ENCODE measurements at regions not wholly inside any gene's neighbourhood (a gene's known extent, or its start where the extent isn't known, plus 50 kb on each side); places are given as distances from the start of the nearest gene placed in this dataset.

DNA sequence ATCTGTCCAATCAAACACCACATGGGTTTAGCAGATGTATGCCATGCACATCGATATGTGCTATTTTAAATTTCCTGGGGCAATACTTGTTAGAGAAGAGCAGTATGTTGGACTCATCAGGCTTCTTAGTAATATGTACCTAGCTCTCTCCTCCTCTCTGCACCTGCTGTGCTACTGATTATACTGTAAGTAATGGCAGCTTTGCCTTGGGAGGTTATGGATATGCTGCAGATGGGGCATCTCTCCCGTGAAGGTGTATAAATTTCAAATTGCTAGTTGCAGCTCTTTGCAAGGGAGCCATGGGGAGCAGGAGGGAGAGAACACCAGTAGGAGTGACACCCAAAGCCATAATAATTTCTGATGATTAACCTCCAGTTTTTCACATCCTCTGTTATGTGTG lies 101.5 kb downstream of the SPATA31D1 start:
- CTCF ChIA-PET = no interaction called here
- H3K9me3 ChIP-seq (ENCODE audit: low read length) = no peaks in the 10 kb centered on the region
- no peak overlapping the region for H3K4me3 ChIP-seq (ENCODE audit: low read length)
- no peak overlapping the region for H3K9ac ChIP-seq (ENCODE audit: low read length)
- no peak for DNase-seq
- TF ChIP-seq, protein P1, sequence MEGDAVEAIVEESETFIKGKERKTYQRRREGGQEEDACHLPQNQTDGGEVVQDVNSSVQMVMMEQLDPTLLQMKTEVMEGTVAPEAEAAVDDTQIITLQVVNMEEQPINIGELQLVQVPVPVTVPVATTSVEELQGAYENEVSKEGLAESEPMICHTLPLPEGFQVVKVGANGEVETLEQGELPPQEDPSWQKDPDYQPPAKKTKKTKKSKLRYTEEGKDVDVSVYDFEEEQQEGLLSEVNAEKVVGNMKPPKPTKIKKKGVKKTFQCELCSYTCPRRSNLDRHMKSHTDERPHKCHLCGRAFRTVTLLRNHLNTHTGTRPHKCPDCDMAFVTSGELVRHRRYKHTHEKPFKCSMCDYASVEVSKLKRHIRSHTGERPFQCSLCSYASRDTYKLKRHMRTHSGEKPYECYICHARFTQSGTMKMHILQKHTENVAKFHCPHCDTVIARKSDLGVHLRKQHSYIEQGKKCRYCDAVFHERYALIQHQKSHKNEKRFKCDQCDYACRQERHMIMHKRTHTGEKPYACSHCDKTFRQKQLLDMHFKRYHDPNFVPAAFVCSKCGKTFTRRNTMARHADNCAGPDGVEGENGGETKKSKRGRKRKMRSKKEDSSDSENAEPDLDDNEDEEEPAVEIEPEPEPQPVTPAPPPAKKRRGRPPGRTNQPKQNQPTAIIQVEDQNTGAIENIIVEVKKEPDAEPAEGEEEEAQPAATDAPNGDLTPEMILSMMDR (conservative IDR thresholded peaks at IDR 0.05; ENCODE audit: low read depth, low read length) = no peak
- TF ChIP-seq EZH2 (IDR thresholded peaks at IDR 0.05; ENCODE audit: low read length, unreplicated experiment) = no peak
- TF ChIP-seq EZH2phosphoT487 (IDR thresholded peaks at IDR 0.05; ENCODE audit: borderline replicate concordance, low read length) = no peak
- no peaks in the 10 kb centered on the region for H3K79me2 ChIP-seq (ENCODE audit: low read length)
- no peaks in the 10 kb centered on the region for H4K20me1 ChIP-seq (ENCODE audit: low read length)
- no peaks in the 10 kb centered on the region for H3K27me3 ChIP-seq (ENCODE audit: low read length)
- H2AFZ ChIP-seq (ENCODE audit: low read length) = no peak overlapping the region
- H3K27ac ChIP-seq (ENCODE audit: low read length) = no peak overlapping the region
- no peaks in the 10 kb centered on the region for H3K4me1 ChIP-seq (ENCODE audit: insufficient read depth, low read length)
- no peaks in the 10 kb centered on the region for H3K9me2 ChIP-seq (replicated peaks; ENCODE audit: low read length)
- H3K4me2 ChIP-seq (ENCODE audit: low read length) = no peak overlapping the region
- no peaks in the 10 kb centered on the region for H3F3A ChIP-seq (ENCODE audit: low read length, unreplicated experiment)
- no peaks in the 10 kb centered on the region for H3K36me3 ChIP-seq (ENCODE audit: low read depth, low read length)
- intact Hi-C loops (cut with micrococcal nuclease) = no loop called here
- POLR2A ChIA-PET (ENCODE audit: unreplicated experiment) = no interaction called here
- BruUV-seq (replicated peaks) = no TSS peak
- ATAC-seq = no peak

DNA sequence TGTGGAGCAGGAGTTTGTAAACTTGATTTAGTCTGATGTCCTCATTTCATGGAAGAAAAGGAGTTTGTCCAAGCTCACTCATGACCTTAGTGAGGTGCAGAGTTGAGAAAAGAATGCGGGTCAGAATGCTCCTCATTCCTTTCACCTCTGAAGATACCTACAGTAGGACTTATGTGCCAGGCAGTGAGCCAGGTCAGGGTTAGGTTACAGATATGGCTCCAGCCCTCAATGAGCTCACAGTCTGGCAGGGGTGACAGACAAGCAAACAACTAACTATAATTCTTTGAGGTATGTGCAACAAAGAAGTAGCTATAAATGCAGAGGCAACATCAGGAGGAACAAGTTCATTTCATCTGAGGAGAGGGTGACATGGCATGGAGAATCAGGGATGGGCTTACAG lies 102.5 kb downstream of the SPATA31D1 start:
- POLR2A ChIA-PET (ENCODE audit: unreplicated experiment) = no interaction called here

DNA sequence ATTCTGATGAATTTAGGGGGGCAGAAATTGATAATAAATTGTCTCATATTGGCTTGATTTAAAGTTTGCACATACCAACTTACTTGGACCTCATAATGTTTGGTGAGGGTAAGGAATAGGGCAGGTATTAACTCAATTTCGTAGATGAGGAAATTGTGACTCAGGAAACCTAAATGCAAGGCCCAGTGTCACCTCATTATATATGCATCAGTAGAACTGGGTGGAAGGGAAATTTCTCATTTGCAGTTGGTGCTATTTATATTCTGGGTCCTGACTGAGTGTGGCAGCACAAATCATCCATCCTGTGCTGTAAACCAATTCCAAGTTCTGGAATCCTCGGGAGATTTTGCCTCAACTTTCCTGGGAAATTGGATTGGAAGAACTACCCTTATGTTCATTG lies 103.0 kb downstream of the SPATA31D1 start:
- Histone ChIP-seq H3K27ac (ENCODE audit: low read length) (no peak overlapping the region), H2AFZ (ENCODE audit: low read length) (no peak overlapping the region), H3K9me2 (replicated peaks; ENCODE audit: low read length) (no peaks in the 10 kb centered on the region), H3K79me2 (ENCODE audit: low read length) (no peaks in the 10 kb centered on the region), H3K4me2 (ENCODE audit: low read length) (no peak overlapping the region), H3K27me3 (ENCODE audit: low read length) (no peaks in the 10 kb centered on the region), H3F3A (ENCODE audit: low read length, unreplicated experiment) (no peaks in the 10 kb centered on the region), H4K20me1 (ENCODE audit: low read length) (no peaks in the 10 kb centered on the region), H3K36me3 (ENCODE audit: low read depth, low read length) (no peaks in the 10 kb centered on the region), H3K4me1 (ENCODE audit: insufficient read depth, low read length) (no peaks in the 10 kb centered on the region), H3K9me3 (ENCODE audit: low read length) (no peaks in the 10 kb centered on the region), H3K9ac (ENCODE audit: low read length) (no peak overlapping the region), H3K4me3 (ENCODE audit: low read length) (no peak overlapping the region)
- DNase-seq (peak; percentile 2), ATAC-seq (no peak)
- intact Hi-C loops (cut with micrococcal nuclease) = no loop called here
- CTCF ChIA-PET = no interaction called here
- TF ChIP-seq EZH2phosphoT487 (IDR thresholded peaks at IDR 0.05; ENCODE audit: borderline replicate concordance, low read length) (no peak), EZH2 (IDR thresholded peaks at IDR 0.05; ENCODE audit: low read length, unreplicated experiment) (no peak)
- TF ChIP-seq, protein P1 (conservative IDR thresholded peaks at IDR 0.05; ENCODE audit: low read depth, low read length) = no peak
- BruUV-seq (replicated peaks) = no TSS peak
- POLR2A ChIA-PET (ENCODE audit: unreplicated experiment) = no interaction called here

More for the DNA sequence above, 102.5 kb downstream of the SPATA31D1 start:
- CTCF ChIA-PET = no interaction called here
- H3K79me2 ChIP-seq (ENCODE audit: low read length) = no peaks in the 10 kb centered on the region
- H4K20me1 ChIP-seq (ENCODE audit: low read length) = no peaks in the 10 kb centered on the region
- no TSS peak for BruUV-seq (replicated peaks)
- no peak overlapping the region for H3K4me3 ChIP-seq (ENCODE audit: low read length)
- no peak overlapping the region for H3K4me2 ChIP-seq (ENCODE audit: low read length)
- DNase-seq (no peak), ATAC-seq (no peak)
- H2AFZ ChIP-seq (ENCODE audit: low read length) = no peak overlapping the region
- no peaks in the 10 kb centered on the region for H3F3A ChIP-seq (ENCODE audit: low read length, unreplicated experiment)
- H3K9me3 ChIP-seq (ENCODE audit: low read length) = no peaks in the 10 kb centered on the region
- H3K4me1 ChIP-seq (ENCODE audit: insufficient read depth, low read length) = no peaks in the 10 kb centered on the region
- no peaks in the 10 kb centered on the region for H3K9me2 ChIP-seq (replicated peaks; ENCODE audit: low read length)
- no peaks in the 10 kb centered on the region for H3K36me3 ChIP-seq (ENCODE audit: low read depth, low read length)
- no peak overlapping the region for H3K27ac ChIP-seq (ENCODE audit: low read length)
- TF ChIP-seq, protein P1 (conservative IDR thresholded peaks at IDR 0.05; ENCODE audit: low read depth, low read length) = no peak
- TF ChIP-seq EZH2phosphoT487 (IDR thresholded peaks at IDR 0.05; ENCODE audit: borderline replicate concordance, low read length) (no peak), EZH2 (IDR thresholded peaks at IDR 0.05; ENCODE audit: low read length, unreplicated experiment) (no peak)
- no peak overlapping the region for H3K9ac ChIP-seq (ENCODE audit: low read length)
- H3K27me3 ChIP-seq (ENCODE audit: low read length) = no peaks in the 10 kb centered on the region
- intact Hi-C loops (cut with micrococcal nuclease) = no loop called here

Data from PC-3 (cell line).